Coronary artery (tissue), 2 donors: ENCODE measurements at regions not wholly inside any gene's neighbourhood (a gene's known extent, or its start where the extent isn't known, plus 50 kb on each side); places are given as distances from the start of the nearest gene placed in this dataset.

ENCODE experiments used
- DNase-seq: peaks from one replicate; pipeline ENCODE4 v3.0.0-alpha.2; 2017; ENCODE audit warnings: low spot score
- H3K27ac ChIP-seq, 2 donors: fragments of 200-600 bp; sonication (generic); one replicate each; pipeline ENCODE4 v1.5.1; 2016 to 2019
- H3K4me3 ChIP-seq: fragments of 200-600 bp; sonication (generic); 2 replicates; pipeline ENCODE4 v1.5.1; 2016; ENCODE audit warnings: mild to moderate bottlenecking, moderate library complexity
- CTCF ChIP-seq: fragments of 200-600 bp; sonication (generic); IDR thresholded peaks from one replicate; pipeline ENCODE4 v1.5.1; 2019; ENCODE audit warnings: antibody characterized with exemption

- no peak for TF ChIP-seq CTCF
- no peak for DNase-seq
- Histone ChIP-seq H3K27ac (no peak overlapping the region), H3K4me3 (no peak overlapping the region)
These were observed 179.2 kb downstream of the DUSP6 start for GRCh38 chr12:89173096-89173495.

DNA sequence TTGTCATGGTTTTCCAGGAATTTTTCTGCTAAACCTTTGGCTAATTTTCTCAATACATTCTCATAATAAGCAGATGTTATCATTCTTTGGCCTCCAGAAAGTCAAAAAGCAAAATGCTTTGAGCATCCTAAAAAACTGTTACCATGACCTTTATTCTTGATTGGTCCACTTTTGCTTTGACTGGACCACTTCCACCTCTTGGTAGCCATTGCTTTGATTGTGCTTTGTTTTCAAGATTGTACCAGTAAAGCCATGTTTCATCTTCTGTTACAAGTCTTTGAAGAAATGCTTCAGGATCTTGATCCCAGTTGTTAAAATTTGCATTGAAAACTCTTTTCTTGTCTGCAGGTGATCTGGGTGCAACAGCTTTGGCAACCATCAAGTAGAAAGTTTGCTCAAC is 180.1 kb downstream of the DUSP6 start:
- DNase-seq = no peak
- TF ChIP-seq CTCF = no peak
- Histone ChIP-seq H3K27ac (no peak overlapping the region), H3K4me3 (no peak overlapping the region)

DNA sequence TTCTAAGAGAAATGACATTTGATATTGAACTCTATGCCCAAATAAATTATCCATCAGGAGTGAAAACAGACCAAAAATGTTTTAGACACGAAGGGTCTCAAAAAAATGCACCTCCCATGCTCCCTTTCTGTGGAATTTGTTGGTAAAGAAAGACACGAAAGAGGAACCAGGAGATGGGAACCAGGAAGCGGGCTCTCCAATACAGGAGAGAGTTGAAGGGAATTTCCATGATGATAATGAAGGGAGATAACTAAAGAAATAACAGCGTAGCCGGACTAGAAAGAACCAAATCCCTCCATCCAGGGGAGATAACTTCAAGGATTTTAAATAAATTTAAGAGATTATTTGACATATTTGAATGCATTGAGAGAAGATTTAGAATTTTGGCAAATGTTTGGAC is 183.0 kb downstream of the DUSP6 start:
- Histone ChIP-seq H3K4me3 (no peak overlapping the region), H3K27ac (no peak overlapping the region)
- no peak for DNase-seq
- TF ChIP-seq CTCF = no peak

DNA sequence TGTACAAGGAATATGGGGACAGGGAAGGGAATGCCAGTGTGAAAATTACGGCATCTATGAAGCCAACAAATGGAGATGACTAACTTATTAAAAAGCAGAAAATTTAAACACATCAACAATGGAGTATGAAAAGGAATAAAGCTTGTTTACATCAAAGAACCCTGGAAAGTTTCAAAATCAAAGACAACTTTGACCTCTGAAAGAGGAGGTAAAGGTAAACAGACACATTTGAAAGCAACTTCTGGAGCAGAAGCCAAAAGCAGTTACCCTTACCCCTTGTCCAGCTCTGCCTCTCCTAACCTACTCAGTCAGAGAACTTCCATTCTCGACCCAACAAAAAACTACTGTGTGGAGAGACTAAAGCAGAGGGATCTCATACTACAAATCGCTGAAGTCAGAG is 184.3 kb downstream of the DUSP6 start:
- Histone ChIP-seq H3K4me3 (no peak overlapping the region), H3K27ac (no peak overlapping the region)
- no peak for TF ChIP-seq CTCF
- DNase-seq = no peak

DNA sequence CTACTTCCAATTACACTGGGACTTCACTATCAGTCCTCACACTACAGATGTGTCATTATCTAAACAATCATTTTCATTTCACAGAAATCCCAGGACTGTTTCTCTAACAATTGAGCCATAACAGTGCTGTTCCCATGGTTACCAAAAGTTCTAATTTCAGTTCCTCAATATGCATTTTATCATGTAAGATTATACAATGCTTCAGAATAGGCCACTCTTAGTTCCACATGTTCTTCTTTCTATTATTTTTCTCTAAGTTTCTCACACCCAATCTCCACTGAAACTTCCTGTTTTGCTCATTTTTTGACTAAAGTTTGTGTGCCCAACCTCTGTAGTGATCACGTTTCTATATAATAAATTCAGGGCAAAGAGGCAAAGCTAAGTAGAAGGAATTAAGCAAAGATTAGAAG is 185.8 kb downstream of the DUSP6 start:
- H3K27ac ChIP-seq = peak overlapping the region; percentile 40 to 58

GRCh38 chr12:89166121-89166520 is 186.2 kb downstream of the DUSP6 start:
- DNase-seq = no peak
- Histone ChIP-seq H3K27ac (peak overlapping the region; percentile 40 to 58), H3K4me3 (no peak overlapping the region)
- TF ChIP-seq CTCF = no peak

More for the DNA sequence above, 185.8 kb downstream of the DUSP6 start:
- H3K4me3 ChIP-seq = no peak overlapping the region
- TF ChIP-seq CTCF = no peak
- no peak for DNase-seq

GRCh38 chr12:89165703-89166102 is 186.6 kb downstream of the DUSP6 start:
- TF ChIP-seq CTCF = no peak
- Histone ChIP-seq H3K4me3 (no peak overlapping the region), H3K27ac (peak overlapping the region; percentile 14 to 40)
- DNase-seq = no peak
